HG03378 (cell line): ENCODE measurements at regions not wholly inside any gene's neighbourhood (a gene's known extent, or its start where the extent isn't known, plus 50 kb on each side); places are given as distances from the start of the nearest gene placed in this dataset.
"Not testable (repeated sequence)": the region's sequence is repeated elsewhere in the genome, so short reads cannot be mapped to it uniquely, and the experiment has no call there.

Experiments
- ATAC-seq: cut with Tn5 transposase; IDR thresholded peaks from one replicate; pipeline ENCODE4 v1.9.1; 2021; ENCODE audit warnings: mild to moderate bottlenecking, moderate library complexity; ENCODE audit not compliant: unreplicated experiment

GRCh38 chr2:120642646-120643045 lies 93.0 kb upstream of the GLI2 start:
- ATAC-seq: no peak

DNA sequence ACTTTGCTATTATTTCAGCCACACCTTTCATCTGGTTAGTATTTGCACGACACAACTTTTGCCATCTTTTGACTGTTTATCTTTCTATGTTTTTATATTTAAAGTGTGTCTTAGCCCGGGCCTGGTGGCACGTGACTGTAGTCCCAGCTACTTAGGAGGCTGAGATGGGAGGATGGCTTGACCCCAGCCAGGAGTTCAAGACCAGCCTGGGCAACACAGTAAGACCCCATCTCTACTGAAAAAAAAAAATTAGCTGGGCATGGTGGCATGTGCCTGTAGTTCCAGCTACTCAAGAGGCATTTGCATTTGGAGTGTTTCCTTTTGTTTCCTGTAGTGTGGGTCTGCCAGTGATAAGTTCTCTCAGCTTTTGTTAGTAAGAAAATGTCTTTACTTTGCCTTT lies 88.7 kb upstream of the GLI2 start:
- ATAC-seq: no peak

- ATAC-seq: no peak
Observed at GRCh38 chr2:120647487-120647886, 88.2 kb upstream of the GLI2 start.

- not testable (repeated sequence) for ATAC-seq
Observed at GRCh38 chr2:120649381-120649780, 86.3 kb upstream of the GLI2 start.

GRCh38 chr2:120650022-120650644 lies 85.5 kb upstream of the GLI2 start:
- no peak for ATAC-seq

- ATAC-seq: no peak
Observed at GRCh38 chr2:120651818-120652217, 83.8 kb upstream of the GLI2 start.

GRCh38 chr2:120653046-120653445 lies 82.6 kb upstream of the GLI2 start:
- ATAC-seq: no peak

GRCh38 chr2:120653871-120654270 lies 81.8 kb upstream of the GLI2 start:
- no peak for ATAC-seq

- no peak for ATAC-seq
Observed at GRCh38 chr2:120654381-120655134, 81.1 kb upstream of the GLI2 start.

- no peak for ATAC-seq
Observed at GRCh38 chr2:120656273-120656950, 79.3 kb upstream of the GLI2 start.

DNA sequence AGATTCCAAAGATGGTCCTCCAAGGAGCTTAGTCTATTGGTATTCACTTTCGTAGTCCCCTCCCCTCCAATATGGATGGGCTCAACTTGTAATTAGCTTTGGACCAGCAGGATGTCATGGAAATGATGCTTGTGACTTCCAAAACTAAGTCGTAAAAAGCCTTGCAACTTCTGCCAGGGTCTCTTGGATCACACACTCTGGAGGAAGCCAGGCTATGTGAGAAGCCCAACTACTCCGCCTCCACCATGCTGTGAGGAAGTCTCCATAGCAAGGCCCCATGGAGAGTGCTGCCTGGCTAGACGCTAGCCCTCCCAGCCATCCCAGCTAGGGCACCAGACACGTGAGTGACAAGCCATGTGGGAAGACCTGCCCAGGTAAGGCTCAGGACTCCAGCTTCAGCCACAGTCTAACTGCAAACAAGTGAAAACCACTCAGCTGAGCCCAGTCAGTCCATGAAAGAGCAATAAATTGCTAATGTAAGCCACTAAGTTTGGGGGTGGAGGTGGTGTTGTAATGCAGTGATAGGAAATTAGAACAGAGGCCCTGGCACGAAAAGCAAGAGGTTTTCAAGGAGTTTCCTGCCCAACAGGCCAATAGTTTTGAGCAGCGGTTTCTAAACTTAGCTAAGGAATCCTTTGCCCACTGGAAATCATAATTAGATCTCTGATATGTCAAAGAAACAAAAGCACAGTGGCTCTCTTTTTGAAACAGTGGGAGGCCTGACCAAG lies 77.5 kb upstream of the GLI2 start:
- ATAC-seq: no peak

- ATAC-seq: no peak
Observed at GRCh38 chr2:120658770-120659158, 76.9 kb upstream of the GLI2 start.

- ATAC-seq: no peak
Observed at GRCh38 chr2:120659275-120659977, 76.2 kb upstream of the GLI2 start.

GRCh38 chr2:120660056-120660694 lies 75.5 kb upstream of the GLI2 start:
- ATAC-seq: no peak

DNA sequence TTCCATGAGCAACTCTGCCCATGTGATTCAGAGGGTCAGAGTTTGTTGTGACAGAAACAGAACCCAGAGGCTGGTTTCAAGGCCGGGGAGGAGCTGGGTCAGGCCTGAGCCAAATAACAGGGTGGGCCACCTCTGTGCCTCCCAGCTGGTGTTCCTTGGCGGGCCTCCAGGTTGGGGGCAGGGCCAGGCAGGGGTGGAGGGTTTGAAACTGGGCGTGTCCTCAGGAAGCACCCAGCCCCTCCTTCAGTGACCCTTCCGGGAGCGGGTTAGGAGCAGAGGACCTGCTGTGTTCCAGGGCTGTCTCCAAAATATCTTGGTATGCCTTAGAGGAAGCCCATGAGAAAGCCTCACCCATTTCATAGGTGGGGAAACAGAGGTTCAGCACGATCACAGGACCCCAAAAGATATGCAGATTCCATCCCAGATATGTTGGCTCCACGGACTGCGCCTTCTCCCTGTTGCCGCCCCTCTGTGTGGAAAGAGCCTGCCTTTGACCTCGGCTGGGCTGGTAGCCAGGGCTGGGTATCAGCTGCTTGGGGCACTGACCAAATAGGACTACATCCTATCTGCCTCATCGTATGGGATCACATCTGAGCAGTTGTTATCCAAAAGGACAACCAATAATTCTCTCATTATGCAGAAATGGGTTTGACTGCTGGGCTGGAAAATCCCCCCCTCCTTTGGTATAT lies 74.8 kb upstream of the GLI2 start:
- no peak for ATAC-seq

GRCh38 chr2:120661551-120661950 lies 74.1 kb upstream of the GLI2 start:
- no peak for ATAC-seq

DNA sequence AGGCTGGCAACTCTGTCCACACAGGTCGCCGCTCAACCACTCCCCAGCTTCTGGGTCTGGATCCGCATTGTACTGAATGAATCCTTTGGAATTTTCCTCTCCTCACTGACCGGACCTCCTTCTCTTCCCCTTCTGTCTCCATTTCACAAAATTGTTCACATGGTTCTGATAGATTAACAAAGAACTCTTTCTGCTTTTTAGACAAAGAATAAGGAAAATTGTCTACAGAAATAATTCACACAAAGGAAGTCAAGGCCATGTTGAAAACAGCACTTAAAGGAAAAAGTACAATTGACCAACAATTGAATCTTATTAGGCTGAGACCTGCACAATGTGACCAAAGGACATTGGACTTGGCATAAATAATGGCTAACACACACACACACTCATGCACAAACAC lies 73.6 kb upstream of the GLI2 start:
- ATAC-seq: no peak

DNA sequence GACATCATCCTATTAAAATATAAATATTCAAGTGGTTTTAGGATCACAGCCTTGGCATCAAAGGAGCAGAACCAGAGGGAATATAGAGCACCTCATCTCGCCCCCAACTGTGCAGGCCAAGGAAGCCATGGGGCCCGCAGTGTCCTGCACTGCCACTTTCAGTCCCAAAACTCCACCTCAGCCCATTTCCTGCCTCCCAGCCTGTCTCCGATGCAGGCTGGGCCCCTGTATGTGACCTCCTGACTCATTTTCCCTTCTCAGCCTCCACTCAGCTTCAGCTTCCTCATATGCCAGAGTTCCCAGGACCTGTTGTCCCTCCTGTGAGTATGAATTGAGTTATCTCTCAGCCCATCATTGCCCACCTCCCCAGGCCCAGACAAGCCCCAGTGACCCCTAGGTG lies 72.9 kb upstream of the GLI2 start:
- ATAC-seq: no peak

DNA sequence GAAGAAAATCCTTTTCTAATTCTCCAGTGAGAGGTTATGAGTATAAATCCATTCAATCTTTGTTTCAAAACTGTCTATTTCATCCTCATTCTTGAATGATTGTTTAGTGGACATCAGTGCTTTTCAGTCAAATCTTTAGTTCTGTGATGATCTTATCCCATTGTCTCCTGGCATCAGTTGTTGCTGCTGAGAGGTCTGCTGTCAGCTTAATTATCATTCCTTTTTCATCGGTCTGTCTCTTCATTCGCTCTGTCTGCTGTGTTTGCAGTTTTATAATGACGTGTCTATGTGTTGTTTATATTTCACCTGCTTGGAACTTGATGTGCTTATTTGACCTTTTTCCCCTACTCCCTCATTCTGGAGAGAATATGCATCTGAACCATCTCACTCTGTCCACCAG lies 69.2 kb upstream of the GLI2 start:
- no peak for ATAC-seq

GRCh38 chr2:120667981-120668380 lies 67.7 kb upstream of the GLI2 start:
- no peak for ATAC-seq
